Tibial nerve (tissue), 4 donors: ENCODE measurements at regions not wholly inside any gene's neighbourhood (a gene's known extent, or its start where the extent isn't known, plus 50 kb on each side); places are given as distances from the start of the nearest gene placed in this dataset.

Source experiments
- CTCF ChIP-seq, 5 experiments: fragments of 200-600 bp in 3 of 5; fragments of 450-650 bp in 2 of 5; sonication (generic) in 3 of 5; IDR thresholded peaks; one replicate each; pipeline ENCODE4 v1.5.1; 2016 to 2019; ENCODE audit warnings: antibody characterized with exemption in 5 of 5, mild to moderate bottlenecking in 3 of 5, moderate library complexity in 2 of 5
- EP300 ChIP-seq, 2 donors: sonication (generic); formaldehyde crosslinking; IDR thresholded peaks; one replicate each; pipeline ENCODE4 v1.6.1; 2017; ENCODE audit warnings: antibody characterized with exemption in 2 of 2, mild to moderate bottlenecking in 1 of 2
- POLR2A ChIP-seq, 2 donors: fragments of 450-650 bp; IDR thresholded peaks; one replicate each; pipeline ENCODE4 v1.6.1; 2017; ENCODE audit warnings: antibody characterized with exemption in 2 of 2, mild to moderate bottlenecking in 2 of 2, moderate library complexity in 2 of 2

DNA sequence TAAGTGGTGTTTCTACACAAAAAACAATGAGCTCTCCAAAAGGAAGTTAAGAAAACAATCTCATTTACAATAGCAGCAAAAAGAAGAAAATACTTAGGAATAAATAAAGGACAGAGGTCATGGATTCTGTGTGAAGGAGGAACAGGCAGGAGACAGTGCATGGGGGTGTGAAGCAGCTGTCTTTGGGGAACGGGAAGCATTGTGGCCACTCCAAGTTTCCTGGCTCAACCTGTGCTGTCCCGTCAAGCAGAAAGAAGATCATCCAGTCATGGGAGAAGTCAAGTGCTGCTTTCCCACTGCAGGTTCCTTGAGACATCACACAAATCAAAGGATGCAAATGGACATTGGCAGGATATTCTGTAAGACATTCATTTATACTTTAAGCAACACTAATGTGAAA is 66.1 kb upstream of the MAML3 start:
- TF ChIP-seq POLR2A (IDR thresholded peaks at IDR 0.05) (no peak), CTCF (IDR thresholded peaks at IDR 0.05) (no peak), EP300 (IDR thresholded peaks at IDR 0.05) (no peak)
